Chondrocyte (in vitro differentiated cells): ENCODE measurements at regions not wholly inside any gene's neighbourhood (a gene's known extent, or its start where the extent isn't known, plus 50 kb on each side); places are given as distances from the start of the nearest gene placed in this dataset.

ENCODE experiments used
- DNase-seq: peaks from one replicate; pipeline ENCODE4 v3.0.0; 2021; ENCODE audit warnings: mixed read lengths, low spot score
- H3K27ac Mint-ChIP-seq: one replicate; pipeline ENCODE4 v1.8.0; 2021; ENCODE audit warnings: mild to moderate bottlenecking, moderate library complexity, mixed read lengths; ENCODE audit not compliant: unreplicated experiment
- H3K27me3 Mint-ChIP-seq: 2 replicates; pipeline ENCODE4 v1.8.0; 2021; ENCODE audit warnings: low read depth, mixed read lengths
- H3K36me3 Mint-ChIP-seq: 2 replicates; pipeline ENCODE4 v1.8.0; 2021; ENCODE audit warnings: low read depth, mixed read lengths
- H3K4me1 Mint-ChIP-seq: 2 replicates; pipeline ENCODE4 v1.8.0; 2021; ENCODE audit warnings: low read depth, mild to moderate bottlenecking, mixed read lengths
- H3K4me3 Mint-ChIP-seq: one replicate; pipeline ENCODE4 v1.8.0; 2021; ENCODE audit warnings: mild to moderate bottlenecking, moderate library complexity, mixed read lengths; ENCODE audit not compliant: unreplicated experiment
- H3K9me3 Mint-ChIP-seq: 2 replicates; pipeline ENCODE4 v1.8.0; 2021; ENCODE audit warnings: low read depth, mixed read lengths
- TF ChIP-seq, protein P1 (sequence below): fragments of 200-600 bp; sonication (generic); IDR thresholded peaks from 2 replicates; pipeline ENCODE4 v1.5.0; 2021; ENCODE audit warnings: antibody characterized with exemption, mild to moderate bottlenecking, moderate library complexity

DNA sequence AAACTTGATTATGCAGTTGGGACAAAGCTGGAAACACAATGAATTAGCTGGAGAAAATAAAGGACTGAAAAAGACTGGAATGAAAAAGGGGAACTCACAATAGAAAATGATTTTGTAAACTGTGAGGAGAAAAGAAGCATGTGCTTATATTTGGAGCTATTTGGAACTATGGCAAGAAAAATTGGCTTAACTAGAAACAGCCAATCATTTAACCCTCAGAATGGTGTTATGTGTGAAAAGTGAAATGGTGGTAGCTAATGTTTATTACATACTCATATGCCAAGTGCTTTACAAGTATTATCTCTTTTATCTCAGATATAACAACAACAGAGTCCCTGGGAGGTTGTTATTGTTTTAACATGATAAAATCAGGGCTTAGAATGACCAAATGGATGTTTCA, 583.1 kb upstream of the SEL1L start:
- H3K27ac Mint-ChIP-seq, result no peak overlapping the region
- H3K4me3 Mint-ChIP-seq, result no peak overlapping the region
- no peaks in the 10 kb centered on the region for H3K4me1 Mint-ChIP-seq
- no peaks in the 10 kb centered on the region for H3K27me3 Mint-ChIP-seq
- peaks cover 8% of the 10 kb centered on the region for H3K9me3 Mint-ChIP-seq
- DNase-seq, result no peak
- H3K36me3 Mint-ChIP-seq, result no peaks in the 10 kb centered on the region
- TF ChIP-seq, protein P1, sequence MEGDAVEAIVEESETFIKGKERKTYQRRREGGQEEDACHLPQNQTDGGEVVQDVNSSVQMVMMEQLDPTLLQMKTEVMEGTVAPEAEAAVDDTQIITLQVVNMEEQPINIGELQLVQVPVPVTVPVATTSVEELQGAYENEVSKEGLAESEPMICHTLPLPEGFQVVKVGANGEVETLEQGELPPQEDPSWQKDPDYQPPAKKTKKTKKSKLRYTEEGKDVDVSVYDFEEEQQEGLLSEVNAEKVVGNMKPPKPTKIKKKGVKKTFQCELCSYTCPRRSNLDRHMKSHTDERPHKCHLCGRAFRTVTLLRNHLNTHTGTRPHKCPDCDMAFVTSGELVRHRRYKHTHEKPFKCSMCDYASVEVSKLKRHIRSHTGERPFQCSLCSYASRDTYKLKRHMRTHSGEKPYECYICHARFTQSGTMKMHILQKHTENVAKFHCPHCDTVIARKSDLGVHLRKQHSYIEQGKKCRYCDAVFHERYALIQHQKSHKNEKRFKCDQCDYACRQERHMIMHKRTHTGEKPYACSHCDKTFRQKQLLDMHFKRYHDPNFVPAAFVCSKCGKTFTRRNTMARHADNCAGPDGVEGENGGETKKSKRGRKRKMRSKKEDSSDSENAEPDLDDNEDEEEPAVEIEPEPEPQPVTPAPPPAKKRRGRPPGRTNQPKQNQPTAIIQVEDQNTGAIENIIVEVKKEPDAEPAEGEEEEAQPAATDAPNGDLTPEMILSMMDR, result no peak

GRCh38 chr14:82122655-82123054, 589.0 kb upstream of the SEL1L start:
- H3K27me3 Mint-ChIP-seq, result no peaks in the 10 kb centered on the region
- DNase-seq, result no peak
- TF ChIP-seq, protein P1, result no peak
- peaks cover 6% of the 10 kb centered on the region for H3K9me3 Mint-ChIP-seq
- no peak overlapping the region for H3K27ac Mint-ChIP-seq
- no peak overlapping the region for H3K4me3 Mint-ChIP-seq
- no peaks in the 10 kb centered on the region for H3K4me1 Mint-ChIP-seq
- no peaks in the 10 kb centered on the region for H3K36me3 Mint-ChIP-seq

DNA sequence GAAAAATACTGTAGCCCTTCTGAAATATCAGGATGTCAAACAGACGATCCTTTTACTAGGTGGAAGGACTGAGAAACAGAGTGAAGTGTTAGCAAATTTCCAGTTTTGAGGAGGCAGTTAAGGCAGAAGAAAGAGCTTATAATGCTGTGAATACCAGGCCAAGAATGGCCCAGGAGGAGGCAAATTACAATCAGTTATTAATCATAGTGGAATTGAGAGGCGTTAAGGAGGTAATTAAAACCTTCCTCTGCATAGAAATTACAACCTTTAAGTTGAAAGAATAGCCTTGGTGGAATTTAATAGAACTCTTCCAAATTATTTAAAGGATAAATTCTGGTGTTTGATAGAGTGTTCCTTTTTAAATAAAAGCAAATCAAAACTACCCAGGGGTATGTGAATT, 590.9 kb upstream of the SEL1L start:
- H3K36me3 Mint-ChIP-seq, result no peaks in the 10 kb centered on the region
- no peaks in the 10 kb centered on the region for H3K9me3 Mint-ChIP-seq
- H3K27me3 Mint-ChIP-seq, result no peaks in the 10 kb centered on the region
- H3K27ac Mint-ChIP-seq, result no peak overlapping the region
- TF ChIP-seq, protein P1, result no peak
- no peak for DNase-seq
- no peaks in the 10 kb centered on the region for H3K4me1 Mint-ChIP-seq
- H3K4me3 Mint-ChIP-seq, result no peak overlapping the region

DNA sequence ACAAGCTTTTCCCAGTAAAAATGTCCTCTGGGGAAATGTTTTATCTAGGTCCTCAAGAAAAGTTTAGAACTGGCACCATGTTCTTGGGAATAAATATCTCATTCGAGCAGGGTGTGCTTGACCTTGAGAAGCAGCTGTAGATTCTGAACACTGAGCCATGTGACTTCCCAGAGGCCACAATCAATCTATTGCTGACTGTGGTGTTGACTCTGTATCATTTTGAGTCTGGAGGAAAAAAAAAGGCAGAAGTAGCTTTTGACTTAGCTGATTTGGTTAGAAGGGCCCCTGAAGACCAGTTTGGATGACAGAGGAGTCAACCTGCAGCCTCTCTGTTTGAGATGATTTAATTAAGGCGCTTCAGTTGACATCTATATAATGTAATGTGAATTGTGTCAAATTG, 592.4 kb upstream of the SEL1L start:
- Mint-ChIP-seq H3K36me3 (no peaks in the 10 kb centered on the region), H3K9me3 (no peaks in the 10 kb centered on the region), H3K4me1 (no peaks in the 10 kb centered on the region), H3K27ac (no peak overlapping the region), H3K4me3 (no peak overlapping the region), H3K27me3 (peaks cover 2% of the 10 kb centered on the region)
- no peak for DNase-seq
- TF ChIP-seq, protein P1, result no peak

- no peak for DNase-seq
- no peak overlapping the region for H3K27ac Mint-ChIP-seq
- H3K4me3 Mint-ChIP-seq, result no peak overlapping the region
- TF ChIP-seq, protein P1, result no peak
- H3K4me1 Mint-ChIP-seq, result no peaks in the 10 kb centered on the region
- H3K27me3 Mint-ChIP-seq, result peaks cover 2% of the 10 kb centered on the region
- peaks cover 17% of the 10 kb centered on the region for H3K9me3 Mint-ChIP-seq
- H3K36me3 Mint-ChIP-seq, result no peaks in the 10 kb centered on the region
Observed at GRCh38 chr14:82134411-82134810, 600.8 kb upstream of the SEL1L start.
